Osteocyte (in vitro differentiated cells): ENCODE measurements at regions not wholly inside any gene's neighbourhood (a gene's known extent, or its start where the extent isn't known, plus 50 kb on each side); places are given as distances from the start of the nearest gene placed in this dataset.

Source experiments
- DNase-seq: peaks from one replicate; pipeline ENCODE4 v3.0.0; 2021; ENCODE audit warnings: mixed read lengths; ENCODE audit not compliant: unreplicated experiment; ENCODE audit errors: extremely low spot score
- H3K27ac Mint-ChIP-seq: one replicate; pipeline ENCODE4 v1.8.0; 2021; ENCODE audit warnings: mild to moderate bottlenecking, mixed read lengths; ENCODE audit not compliant: unreplicated experiment
- H3K27me3 Mint-ChIP-seq: one replicate; pipeline ENCODE4 v1.8.0; 2021; ENCODE audit warnings: mixed read lengths; ENCODE audit not compliant: unreplicated experiment
- H3K36me3 Mint-ChIP-seq: one replicate; pipeline ENCODE4 v1.8.0; 2021; ENCODE audit warnings: mixed read lengths; ENCODE audit not compliant: unreplicated experiment
- H3K4me1 Mint-ChIP-seq: one replicate; pipeline ENCODE4 v1.8.0; 2021; ENCODE audit warnings: mixed read lengths; ENCODE audit not compliant: unreplicated experiment
- H3K4me3 Mint-ChIP-seq: one replicate; pipeline ENCODE4 v1.8.0; 2021; ENCODE audit warnings: mild to moderate bottlenecking, moderate library complexity, mixed read lengths; ENCODE audit not compliant: unreplicated experiment
- H3K9me3 Mint-ChIP-seq: one replicate; pipeline ENCODE4 v1.8.0; 2021; ENCODE audit warnings: mixed read lengths; ENCODE audit not compliant: unreplicated experiment
- CTCF ChIP-seq: fragments of 200-600 bp; sonication (generic); IDR thresholded peaks from 2 replicates; pipeline ENCODE4 v1.5.0; 2021; ENCODE audit warnings: antibody characterized with exemption, mild to moderate bottlenecking, moderate library complexity

GRCh38 chr21:23686737-23687523, 1920.4 kb downstream of the MRPL39 start:
- H3K36me3 Mint-ChIP-seq: no peaks in the 10 kb centered on the region
- no peak for DNase-seq
- no peak overlapping the region for H3K27ac Mint-ChIP-seq
- peaks cover 27% of the 10 kb centered on the region for H3K9me3 Mint-ChIP-seq
- no peak for TF ChIP-seq CTCF
- no peaks in the 10 kb centered on the region for H3K4me1 Mint-ChIP-seq
- no peaks in the 10 kb centered on the region for H3K27me3 Mint-ChIP-seq
- no peak overlapping the region for H3K4me3 Mint-ChIP-seq

GRCh38 chr21:23684431-23684830, 1922.8 kb downstream of the MRPL39 start:
- H3K4me3 Mint-ChIP-seq: no peak overlapping the region
- peaks cover 37% of the 10 kb centered on the region for H3K9me3 Mint-ChIP-seq
- no peaks in the 10 kb centered on the region for H3K36me3 Mint-ChIP-seq
- no peaks in the 10 kb centered on the region for H3K4me1 Mint-ChIP-seq
- no peak overlapping the region for H3K27ac Mint-ChIP-seq
- DNase-seq: no peak
- no peak for TF ChIP-seq CTCF
- no peaks in the 10 kb centered on the region for H3K27me3 Mint-ChIP-seq

GRCh38 chr21:23664193-23664694, 1943.0 kb downstream of the MRPL39 start:
- no peaks in the 10 kb centered on the region for H3K4me1 Mint-ChIP-seq
- H3K36me3 Mint-ChIP-seq: no peaks in the 10 kb centered on the region
- DNase-seq: no peak
- peaks cover 31% of the 10 kb centered on the region for H3K9me3 Mint-ChIP-seq
- no peak for TF ChIP-seq CTCF
- H3K4me3 Mint-ChIP-seq: no peak overlapping the region
- H3K27ac Mint-ChIP-seq: no peak overlapping the region
- no peaks in the 10 kb centered on the region for H3K27me3 Mint-ChIP-seq

GRCh38 chr21:23660560-23660959, 1946.7 kb downstream of the MRPL39 start:
- peaks cover 40% of the 10 kb centered on the region for H3K9me3 Mint-ChIP-seq
- no peak for TF ChIP-seq CTCF
- no peak overlapping the region for H3K27ac Mint-ChIP-seq
- H3K27me3 Mint-ChIP-seq: no peaks in the 10 kb centered on the region
- no peaks in the 10 kb centered on the region for H3K36me3 Mint-ChIP-seq
- no peak for DNase-seq
- no peaks in the 10 kb centered on the region for H3K4me1 Mint-ChIP-seq
- no peak overlapping the region for H3K4me3 Mint-ChIP-seq

GRCh38 chr21:23644768-23645167, 1962.5 kb downstream of the MRPL39 start:
- Mint-ChIP-seq H3K4me3 (no peak overlapping the region), H3K36me3 (no peaks in the 10 kb centered on the region), H3K27me3 (no peaks in the 10 kb centered on the region), H3K4me1 (no peaks in the 10 kb centered on the region), H3K9me3 (peaks cover 38% of the 10 kb centered on the region), H3K27ac (no peak overlapping the region)
- DNase-seq: no peak
- no peak for TF ChIP-seq CTCF
